CD4-positive, alpha-beta T cell treated with Interleukin-4 for 4 hours (primary cell): ENCODE measurements at regions not wholly inside any gene's neighbourhood (a gene's known extent, or its start where the extent isn't known, plus 50 kb on each side); places are given as distances from the start of the nearest gene placed in this dataset.
A peak's percentile ranks its signal among the peaks of the same experiment; 100 is the strongest.

Experiments used
- DNase-seq: peaks from one replicate; pipeline ENCODE4 v3.0.0-alpha.2; 2020

- no peak for DNase-seq
These were observed 115.5 kb downstream of the TWIST2 start for GRCh38 chr2:238963161-238963970.

GRCh38 chr2:238963971-238964328 lies 116.1 kb downstream of the TWIST2 start:
- no peak for DNase-seq

- no peak for DNase-seq
These were observed 116.7 kb downstream of the TWIST2 start for GRCh38 chr2:238964544-238965067.

GRCh38 chr2:238965371-238966071 lies 117.6 kb downstream of the TWIST2 start:
- no peak for DNase-seq

- DNase-seq = no peak
These were observed 118.4 kb downstream of the TWIST2 start for GRCh38 chr2:238966072-238966937.

GRCh38 chr2:238967031-238967977 lies 119.4 kb downstream of the TWIST2 start:
- DNase-seq = no peak

- DNase-seq = no peak
These were observed 120.1 kb downstream of the TWIST2 start for GRCh38 chr2:238967978-238968360.

- DNase-seq = no peak
These were observed 120.9 kb downstream of the TWIST2 start for GRCh38 chr2:238968616-238969384.

- no peak for DNase-seq
These were observed 122.0 kb downstream of the TWIST2 start for GRCh38 chr2:238969857-238970256.

GRCh38 chr2:238970553-238971081 lies 122.7 kb downstream of the TWIST2 start:
- peak; percentile 30 for DNase-seq

- no peak for DNase-seq
These were observed 123.6 kb downstream of the TWIST2 start for GRCh38 chr2:238971318-238972145.

- no peak for DNase-seq
These were observed 124.2 kb downstream of the TWIST2 start for GRCh38 chr2:238972146-238972445.

GRCh38 chr2:238973038-238973739 lies 125.3 kb downstream of the TWIST2 start:
- DNase-seq = no peak

- DNase-seq = no peak
These were observed 126.2 kb downstream of the TWIST2 start for GRCh38 chr2:238974081-238974480.

GRCh38 chr2:238974501-238975166 lies 126.7 kb downstream of the TWIST2 start:
- no peak for DNase-seq

- no peak for DNase-seq
These were observed 127.5 kb downstream of the TWIST2 start for GRCh38 chr2:238975408-238975807.

GRCh38 chr2:238978497-238978896 lies 130.6 kb downstream of the TWIST2 start:
- DNase-seq = no peak

GRCh38 chr2:238979636-238980035 lies 131.8 kb downstream of the TWIST2 start:
- DNase-seq = no peak
